Natural killer cell treated with Interleukin-12 subunit alpha and Interleukin-12 subunit beta and Interleukin-15 and Interleukin-18, amount 100 ng/mL, for 72 hours (primary cell): ENCODE measurements at regions not wholly inside any gene's neighbourhood (a gene's known extent, or its start where the extent isn't known, plus 50 kb on each side); places are given as distances from the start of the nearest gene placed in this dataset.
A peak's percentile ranks its signal among the peaks of the same experiment; 100 is the strongest.

Source experiments
- ATAC-seq, 2 donors: fragments of 150-1000 bp; cut with Tn5 transposase in 1 of 2; sonication (Bioruptor Pico), chemical (Tn5 transposase) in 1 of 2; 2 replicates each; pipeline ENCODE4 v1.10.0; 2021
- DNase-seq: peaks from one replicate; pipeline ENCODE4 v3.0.0; 2022; ENCODE audit warnings: low spot score
- H3K27ac Mint-ChIP-seq, 2 donors: 1 replicate in 1 of 2; 2 replicates in 1 of 2; pipeline ENCODE4 v1.8.0; 2022; ENCODE audit warnings: mixed read lengths in 2 of 2, mild to moderate bottlenecking in 1 of 2, moderate library complexity in 1 of 2
- H3K27me3 Mint-ChIP-seq, 2 donors: 1 replicate in 1 of 2; 2 replicates in 1 of 2; pipeline ENCODE4 v1.8.0; 2022; ENCODE audit warnings: mixed read lengths in 2 of 2
- H3K36me3 Mint-ChIP-seq: one replicate; pipeline ENCODE4 v1.8.0; 2022; ENCODE audit warnings: mixed read lengths
- H3K4me1 Mint-ChIP-seq, 2 donors: 1 replicate in 1 of 2; 2 replicates in 1 of 2; pipeline ENCODE4 v1.8.0; 2022; ENCODE audit warnings: low read depth in 2 of 2, mixed read lengths in 2 of 2, mild to moderate bottlenecking in 1 of 2
- H3K4me3 Mint-ChIP-seq: one replicate; pipeline ENCODE4 v1.8.0; 2022; ENCODE audit warnings: mixed read lengths
- H3K9me3 Mint-ChIP-seq: 2 replicates; pipeline ENCODE4 v1.8.0; 2022; ENCODE audit warnings: mixed read lengths

GRCh38 chr12:103114296-103115055 is 157.0 kb downstream of the ASCL1 start:
- H3K36me3 Mint-ChIP-seq: no peaks in the 10 kb centered on the region
- no peaks in the 10 kb centered on the region for H3K4me1 Mint-ChIP-seq
- no peak overlapping the region for H3K27ac Mint-ChIP-seq
- ATAC-seq (no peak), DNase-seq (no peak)
- no peak overlapping the region for H3K4me3 Mint-ChIP-seq
- H3K9me3 Mint-ChIP-seq: no peaks in the 10 kb centered on the region
- H3K27me3 Mint-ChIP-seq: no peaks in the 10 kb centered on the region

- Mint-ChIP-seq H3K4me3 (no peak overlapping the region), H3K27ac (no peak overlapping the region), H3K36me3 (peaks cover 9% of the 10 kb centered on the region), H3K27me3 (no peaks in the 10 kb centered on the region), H3K9me3 (peaks cover 11% of the 10 kb centered on the region), H3K4me1 (no peaks in the 10 kb centered on the region)
- DNase-seq: no peak
- no peak for ATAC-seq
Measured at GRCh38 chr12:103128862-103129501, 171.5 kb downstream of the ASCL1 start.

GRCh38 chr12:103130564-103130963 is 173.1 kb downstream of the ASCL1 start:
- DNase-seq: no peak
- Mint-ChIP-seq H3K4me3 (no peak overlapping the region), H3K9me3 (peaks cover 14% of the 10 kb centered on the region), H3K27me3 (no peaks in the 10 kb centered on the region), H3K36me3 (peaks cover 15% of the 10 kb centered on the region), H3K4me1 (no peaks in the 10 kb centered on the region), H3K27ac (no peak overlapping the region)
- peak in 1 of 2 donors; percentile 13 for ATAC-seq

DNA sequence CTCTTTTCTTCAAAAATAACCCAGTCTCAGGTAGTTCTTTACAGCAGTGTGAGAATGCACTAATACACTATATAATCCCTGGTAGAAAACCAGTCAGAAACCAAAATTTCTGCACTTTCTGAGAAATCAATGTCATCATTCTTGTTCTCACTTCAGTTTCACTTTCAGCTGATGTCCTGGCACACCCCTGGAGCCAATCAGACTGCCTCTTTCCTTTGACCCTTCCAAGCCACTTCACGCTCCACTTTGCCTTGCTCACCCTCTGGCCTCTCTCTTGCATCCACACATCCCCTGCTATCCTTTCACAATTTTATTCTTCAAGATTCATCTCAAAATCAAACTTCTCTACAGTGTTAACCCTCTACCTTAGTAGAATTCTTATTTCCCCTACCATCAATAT is 181.1 kb downstream of the ASCL1 start:
- no peak for DNase-seq
- peaks cover 0 to 7% of the 10 kb centered on the region in 2 donors for H3K4me1 Mint-ChIP-seq
- H3K9me3 Mint-ChIP-seq: peaks cover 20% of the 10 kb centered on the region
- ATAC-seq: no peak
- H3K4me3 Mint-ChIP-seq: no peak overlapping the region
- H3K27me3 Mint-ChIP-seq: no peaks in the 10 kb centered on the region
- H3K36me3 Mint-ChIP-seq: peaks cover 10% of the 10 kb centered on the region
- H3K27ac Mint-ChIP-seq: no peak overlapping the region

GRCh38 chr12:103139876-103140275 is 182.4 kb downstream of the ASCL1 start:
- DNase-seq (no peak), ATAC-seq (no peak)
- Mint-ChIP-seq H3K36me3 (no peaks in the 10 kb centered on the region), H3K27me3 (no peaks in the 10 kb centered on the region), H3K27ac (no peak overlapping the region), H3K4me3 (no peak overlapping the region), H3K4me1 (peaks cover 0 to 7% of the 10 kb centered on the region in 2 donors), H3K9me3 (peaks cover 17% of the 10 kb centered on the region)

GRCh38 chr12:103140286-103140685 is 182.8 kb downstream of the ASCL1 start:
- Mint-ChIP-seq H3K4me1 (peaks cover 0 to 7% of the 10 kb centered on the region in 2 donors), H3K27me3 (no peaks in the 10 kb centered on the region), H3K9me3 (peaks cover 17% of the 10 kb centered on the region), H3K4me3 (no peak overlapping the region), H3K36me3 (no peaks in the 10 kb centered on the region), H3K27ac (no peak overlapping the region)
- ATAC-seq: no peak
- no peak for DNase-seq

DNA sequence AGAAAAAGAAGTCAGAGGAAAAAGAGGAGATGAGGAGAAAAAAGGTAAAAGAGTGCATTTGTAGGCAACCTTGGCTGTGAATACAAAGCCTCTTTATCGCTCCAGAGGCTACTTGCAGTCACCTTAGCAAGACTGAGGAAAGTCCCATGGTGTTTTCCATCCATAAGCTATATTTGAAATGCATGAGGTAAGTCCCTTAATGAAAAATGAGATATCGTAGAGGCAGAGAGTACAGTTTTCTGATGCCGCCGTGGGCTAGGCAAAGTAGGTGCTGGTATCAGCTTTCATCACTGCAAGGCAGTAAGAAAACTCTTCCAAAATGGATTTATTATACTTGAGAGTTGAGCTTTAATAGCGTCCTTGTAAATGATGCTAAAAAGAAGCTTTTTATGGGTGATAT is 186.8 kb downstream of the ASCL1 start:
- Mint-ChIP-seq H3K27me3 (no peaks in the 10 kb centered on the region), H3K9me3 (peaks cover 7% of the 10 kb centered on the region), H3K4me3 (no peak overlapping the region), H3K4me1 (no peaks in the 10 kb centered on the region), H3K27ac (no peak overlapping the region), H3K36me3 (no peaks in the 10 kb centered on the region)
- DNase-seq (no peak), ATAC-seq (no peak)

GRCh38 chr12:103160622-103161021 is 203.1 kb downstream of the ASCL1 start:
- no peaks in the 10 kb centered on the region for H3K4me1 Mint-ChIP-seq
- no peaks in the 10 kb centered on the region for H3K36me3 Mint-ChIP-seq
- no peaks in the 10 kb centered on the region for H3K27me3 Mint-ChIP-seq
- H3K4me3 Mint-ChIP-seq: no peak overlapping the region
- DNase-seq: no peak
- no peak for ATAC-seq
- H3K9me3 Mint-ChIP-seq: peaks cover 8% of the 10 kb centered on the region
- H3K27ac Mint-ChIP-seq: no peak overlapping the region

- Mint-ChIP-seq H3K27me3 (no peaks in the 10 kb centered on the region), H3K27ac (no peak overlapping the region), H3K4me3 (no peak overlapping the region), H3K9me3 (peaks cover 5% of the 10 kb centered on the region), H3K36me3 (no peaks in the 10 kb centered on the region), H3K4me1 (no peaks in the 10 kb centered on the region)
- ATAC-seq: no peak
- DNase-seq: no peak
Measured at GRCh38 chr12:103161582-103162362, 204.3 kb downstream of the ASCL1 start.

DNA sequence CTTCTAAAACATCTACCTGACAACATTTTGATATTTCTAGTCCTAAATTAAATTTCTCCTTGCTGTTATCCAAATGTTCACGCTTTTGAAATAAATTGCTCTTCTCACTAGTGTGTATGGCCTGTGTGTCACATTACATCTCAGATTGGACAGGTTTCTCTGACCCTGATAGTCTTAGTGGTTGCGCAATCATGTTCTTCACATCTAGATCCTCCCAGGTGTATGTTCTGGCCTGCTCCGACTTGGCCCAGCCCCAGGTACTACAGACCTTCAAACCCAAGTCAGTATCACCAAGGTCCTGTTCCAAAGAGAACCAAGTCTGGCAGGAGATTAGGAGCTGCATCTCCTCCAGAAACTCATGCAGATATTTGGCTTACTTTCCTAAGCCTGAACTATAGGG is 209.5 kb downstream of the ASCL1 start:
- no peaks in the 10 kb centered on the region for H3K4me1 Mint-ChIP-seq
- H3K9me3 Mint-ChIP-seq: peaks cover 13% of the 10 kb centered on the region
- H3K27ac Mint-ChIP-seq: no peak overlapping the region
- no peaks in the 10 kb centered on the region for H3K36me3 Mint-ChIP-seq
- no peak overlapping the region for H3K4me3 Mint-ChIP-seq
- no peaks in the 10 kb centered on the region for H3K27me3 Mint-ChIP-seq
- DNase-seq (no peak), ATAC-seq (no peak)

DNA sequence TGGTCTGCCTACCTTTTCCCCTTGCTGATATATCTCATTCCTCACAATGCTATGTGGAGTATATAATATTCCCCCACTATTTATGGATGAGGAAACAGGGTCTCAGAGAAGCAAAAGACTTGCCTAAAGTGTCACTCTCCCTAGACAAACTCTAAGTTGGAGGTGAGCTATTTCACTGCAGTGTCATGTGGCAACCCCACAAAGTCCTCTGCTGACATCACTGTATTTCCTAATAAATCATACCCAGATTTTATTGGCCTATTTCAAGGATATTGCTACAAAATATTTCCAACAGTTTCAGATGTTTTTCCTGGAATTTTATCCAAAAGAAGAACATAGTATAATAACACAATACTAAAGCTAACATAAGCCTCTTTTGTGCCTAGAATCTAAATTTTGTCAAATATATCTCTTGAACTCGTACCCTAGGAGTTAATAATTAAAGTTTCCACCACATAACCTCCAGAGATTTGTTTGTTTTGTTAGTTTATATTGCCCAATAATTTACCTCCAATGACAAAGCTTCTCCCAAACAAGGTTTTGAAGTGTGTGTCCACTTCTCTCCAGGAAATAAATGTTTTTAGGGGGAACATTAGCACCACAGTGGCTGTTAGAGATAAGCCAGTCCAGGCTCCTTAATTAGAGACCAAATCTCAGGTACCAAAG is 215.1 kb downstream of the ASCL1 start:
- H3K27me3 Mint-ChIP-seq: no peaks in the 10 kb centered on the region
- H3K36me3 Mint-ChIP-seq: no peaks in the 10 kb centered on the region
- peaks cover 25% of the 10 kb centered on the region for H3K9me3 Mint-ChIP-seq
- no peaks in the 10 kb centered on the region for H3K4me1 Mint-ChIP-seq
- no peak overlapping the region for H3K4me3 Mint-ChIP-seq
- ATAC-seq (no peak), DNase-seq (no peak)
- no peak overlapping the region for H3K27ac Mint-ChIP-seq

- Mint-ChIP-seq H3K36me3 (peaks cover 7% of the 10 kb centered on the region), H3K4me3 (no peak overlapping the region), H3K4me1 (no peaks in the 10 kb centered on the region), H3K27me3 (no peaks in the 10 kb centered on the region), H3K9me3 (peaks cover 32% of the 10 kb centered on the region), H3K27ac (no peak overlapping the region)
- no peak for DNase-seq
- ATAC-seq: no peak
Measured at GRCh38 chr12:103175625-103176024, 218.2 kb downstream of the ASCL1 start.

DNA sequence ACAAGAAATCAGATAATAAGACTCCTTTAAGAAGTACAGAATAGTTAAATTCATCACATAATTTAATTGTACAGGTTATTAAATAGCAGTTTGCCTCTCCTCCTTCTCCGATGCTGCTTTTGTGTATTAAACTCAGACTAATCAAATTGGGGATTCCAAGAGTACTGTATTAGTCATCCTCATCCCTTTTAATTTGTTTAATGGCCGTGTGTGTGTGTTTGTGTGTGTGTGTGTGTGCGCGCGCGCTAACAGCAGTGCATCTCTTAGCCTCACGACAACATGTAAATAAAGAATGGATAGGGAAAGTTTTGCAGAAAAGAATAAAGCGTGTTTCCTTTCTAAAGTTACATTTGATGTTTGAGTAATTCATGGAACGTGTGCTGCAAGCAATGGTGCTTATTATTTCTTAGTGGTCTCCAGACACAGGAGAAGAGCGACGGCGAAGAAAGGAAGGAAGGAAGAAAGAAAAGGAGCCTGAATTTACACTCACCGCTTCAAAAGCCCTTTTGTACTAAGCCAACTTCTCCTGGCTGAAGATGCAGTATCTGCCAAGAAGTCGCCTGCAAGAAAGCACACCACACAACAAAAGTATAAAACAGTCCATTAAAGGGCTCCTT is 220.3 kb downstream of the ASCL1 start:
- H3K9me3 Mint-ChIP-seq: peaks cover 26% of the 10 kb centered on the region
- ATAC-seq: no peak
- H3K36me3 Mint-ChIP-seq: peaks cover 7% of the 10 kb centered on the region
- no peak overlapping the region for H3K4me3 Mint-ChIP-seq
- H3K27me3 Mint-ChIP-seq: no peaks in the 10 kb centered on the region
- no peaks in the 10 kb centered on the region for H3K4me1 Mint-ChIP-seq
- no peak for DNase-seq
- no peak overlapping the region for H3K27ac Mint-ChIP-seq
